H1 (cell line): ENCODE measurements at regions not wholly inside any gene's neighbourhood (a gene's known extent, or its start where the extent isn't known, plus 50 kb on each side); places are given as distances from the start of the nearest gene placed in this dataset.

Experiments used
- BRCA1 ChIP-seq: IDR thresholded peaks from 2 replicates; pipeline ENCODE4 v1.6.1; 2012; ENCODE audit warnings: low read depth, low read length, improper control_type of control experiment
- CHD2 ChIP-seq: IDR thresholded peaks from 2 replicates; pipeline ENCODE4 v1.6.1; 2012; ENCODE audit warnings: low read length, improper control_type of control experiment
- CTCF ChIP-seq, 3 experiments: IDR thresholded peaks; 1 replicate in 2 of 3; 2 replicates in 1 of 3; pipeline versions ENCODE4 v1.5.1 to v1.6.1; 2011; ENCODE audit warnings: low read length in 3 of 3, mild to moderate bottlenecking in 3 of 3, inconsistent platforms in 2 of 3, low read depth in 1 of 3, moderate library complexity in 1 of 3; ENCODE audit not compliant: insufficient read depth in 1 of 3; ENCODE audit errors: control extremely low read depth in 1 of 3
- EP300 ChIP-seq, 2 experiments: IDR thresholded peaks; 1 replicate in 1 of 2; 2 replicates in 1 of 2; pipeline ENCODE4 v1.6.1; 2011 to 2012; ENCODE audit warnings: low read depth in 2 of 2, low read length in 2 of 2, mild to moderate bottlenecking in 2 of 2, borderline replicate concordance in 1 of 2, inconsistent platforms in 1 of 2, moderate library complexity in 1 of 2
- MAX ChIP-seq: IDR thresholded peaks from 2 replicates; pipeline ENCODE4 v1.6.1; 2012; ENCODE audit warnings: inconsistent platforms
- SIX5 ChIP-seq: IDR thresholded peaks from 2 replicates; pipeline ENCODE4 v1.6.1; 2011; ENCODE audit warnings: mild to moderate bottlenecking, low read depth, low read length
- TAF1 ChIP-seq: IDR thresholded peaks from 2 replicates; pipeline ENCODE4 v1.6.1; 2011; ENCODE audit warnings: mild to moderate bottlenecking, low read depth, low read length
- TAF7 ChIP-seq: optimal IDR thresholded peaks from 2 replicates; pipeline ENCODE3; 2011; ENCODE audit warnings: low read depth, mild to moderate bottlenecking, inconsistent platforms, low read length, moderate library complexity, borderline replicate concordance
- YY1 ChIP-seq: IDR thresholded peaks from 2 replicates; pipeline ENCODE4 v1.6.1; 2011; ENCODE audit warnings: low read depth, mild to moderate bottlenecking, low read length

GRCh38 chr3:15982667-15983196, 185.0 kb upstream of the ANKRD28 start:
- TF ChIP-seq SIX5 (no peak), YY1 (no peak), TAF7 (no peak), CTCF (IDR thresholded peaks at IDR 0.05; ENCODE audit: control extremely low read depth in 1 of 3, insufficient read depth in 1 of 3, low read depth in 1 of 3, low read length in 3 of 3) (no peak), MAX (no peak), TAF1 (no peak), BRCA1 (no peak), CHD2 (no peak), EP300 (IDR thresholded peaks at IDR 0.05; ENCODE audit: borderline replicate concordance in 1 of 2, low read depth in 2 of 2, low read length in 2 of 2) (no peak)
